HAP-1 (cell line): ENCODE measurements at regions not wholly inside any gene's neighbourhood (a gene's known extent, or its start where the extent isn't known, plus 50 kb on each side); places are given as distances from the start of the nearest gene placed in this dataset.

Source experiments
- DNase-seq, 2 experiments: peaks; one replicate each; pipeline ENCODE4 v3.0.0-alpha.2; 2016 to 2020; ENCODE audit warnings: low spot score in 2 of 2
- H3K27me3 ChIP-seq: fragments of 250-450 bp; sonication (Bioruptor Pico); 2 replicates; pipeline ENCODE4 v1.5.1; 2020; ENCODE audit warnings: low read depth, mild to moderate bottlenecking, moderate library complexity
- H3K36me3 ChIP-seq: fragments of 250-450 bp; sonication (Bioruptor Pico); replicated peaks from 2 replicates; pipeline ENCODE4 v1.5.1; 2020; ENCODE audit warnings: mild to moderate bottlenecking
- H3K4me1 ChIP-seq: fragments of 250-450 bp; sonication (Bioruptor Pico); 2 replicates; pipeline ENCODE4 v1.5.1; 2020; ENCODE audit warnings: mild to moderate bottlenecking
- H3K4me3 ChIP-seq: fragments of 250-450 bp; sonication (Bioruptor Pico); 2 replicates; pipeline ENCODE4 v1.5.1; 2020; ENCODE audit warnings: mild to moderate bottlenecking, moderate library complexity
- H3K9me3 ChIP-seq: fragments of 250-450 bp; sonication (Bioruptor Pico); 2 replicates; pipeline ENCODE4 v1.5.1; 2020; ENCODE audit warnings: mild to moderate bottlenecking, moderate library complexity
- in situ Hi-C: fragments of 300-500 bp; cut with MboI; formaldehyde crosslinking; loops from 3 replicates; pipeline ENCODE4 v1.14.3; 2020; ENCODE audit warnings: low sequenced_read_pairs, inconsistent platforms, mixed read lengths

DNA sequence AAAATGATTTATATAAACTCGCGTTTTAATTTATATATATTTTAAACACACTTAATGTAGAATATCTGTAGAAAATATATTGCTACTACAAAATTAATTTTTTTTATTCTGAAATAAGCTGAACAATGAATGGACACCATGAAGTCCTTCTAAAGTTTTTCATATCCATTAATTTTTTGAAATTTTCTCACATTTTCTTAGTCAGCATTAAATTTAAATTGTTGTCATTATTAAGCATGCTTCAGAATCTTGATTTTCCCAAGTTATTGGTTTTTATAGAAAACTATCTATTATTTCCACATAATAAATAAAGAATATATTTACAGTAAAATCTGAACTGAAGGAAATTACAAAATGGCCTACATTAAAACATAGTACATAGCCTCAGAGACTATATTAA is 1314.9 kb upstream of the CDH6 start:
- Histone ChIP-seq H3K27me3 (no peaks in the 10 kb centered on the region), H3K4me1 (no peaks in the 10 kb centered on the region), H3K36me3 (no peaks in the 10 kb centered on the region), H3K4me3 (no peak overlapping the region), H3K9me3 (no peaks in the 10 kb centered on the region)
- no peak for DNase-seq
- in situ Hi-C loops: no loop called here

- in situ Hi-C loops: no loop called here
- H3K4me1 ChIP-seq: no peaks in the 10 kb centered on the region
These were observed 1326.3 kb upstream of the CDH6 start for GRCh38 chr5:29867155-29867554.

GRCh38 chr5:29853711-29854220 is 1339.7 kb upstream of the CDH6 start:
- H3K36me3 ChIP-seq: no peaks in the 10 kb centered on the region
- no peaks in the 10 kb centered on the region for H3K4me1 ChIP-seq
- no peak for DNase-seq
- H3K27me3 ChIP-seq: no peaks in the 10 kb centered on the region
- no peak overlapping the region for H3K4me3 ChIP-seq
- in situ Hi-C loops: no loop called here
- no peaks in the 10 kb centered on the region for H3K9me3 ChIP-seq

More at GRCh38 chr5:29867155-29867554, 1326.3 kb upstream of the CDH6 start:
- Histone ChIP-seq H3K36me3 (no peaks in the 10 kb centered on the region), H3K9me3 (no peaks in the 10 kb centered on the region), H3K4me3 (no peak overlapping the region), H3K27me3 (no peaks in the 10 kb centered on the region)
- no peak for DNase-seq

- H3K9me3 ChIP-seq: no peaks in the 10 kb centered on the region
- no peaks in the 10 kb centered on the region for H3K27me3 ChIP-seq
- H3K4me1 ChIP-seq: no peaks in the 10 kb centered on the region
- in situ Hi-C loops: no loop called here
- H3K4me3 ChIP-seq: no peak overlapping the region
- no peaks in the 10 kb centered on the region for H3K36me3 ChIP-seq
- no peak for DNase-seq
These were observed 1341.2 kb upstream of the CDH6 start for GRCh38 chr5:29852329-29852728.

GRCh38 chr5:29845206-29845605 is 1348.3 kb upstream of the CDH6 start:
- H3K27me3 ChIP-seq: no peaks in the 10 kb centered on the region
- no peaks in the 10 kb centered on the region for H3K4me1 ChIP-seq
- no peak for DNase-seq
- in situ Hi-C loops: no loop called here
- no peak overlapping the region for H3K4me3 ChIP-seq
- no peaks in the 10 kb centered on the region for H3K36me3 ChIP-seq
- H3K9me3 ChIP-seq: no peaks in the 10 kb centered on the region

GRCh38 chr5:29833394-29833793 is 1360.1 kb upstream of the CDH6 start:
- no peaks in the 10 kb centered on the region for H3K27me3 ChIP-seq
- no peaks in the 10 kb centered on the region for H3K4me1 ChIP-seq
- H3K4me3 ChIP-seq: no peak overlapping the region
- in situ Hi-C loops: no loop called here
- no peaks in the 10 kb centered on the region for H3K36me3 ChIP-seq
- no peaks in the 10 kb centered on the region for H3K9me3 ChIP-seq
- no peak for DNase-seq

GRCh38 chr5:29822521-29822920 is 1371.0 kb upstream of the CDH6 start:
- Histone ChIP-seq H3K4me1 (no peaks in the 10 kb centered on the region), H3K9me3 (no peaks in the 10 kb centered on the region), H3K4me3 (no peak overlapping the region), H3K36me3 (no peaks in the 10 kb centered on the region), H3K27me3 (no peaks in the 10 kb centered on the region)
- no peak for DNase-seq
- in situ Hi-C loops: no loop called here

DNA sequence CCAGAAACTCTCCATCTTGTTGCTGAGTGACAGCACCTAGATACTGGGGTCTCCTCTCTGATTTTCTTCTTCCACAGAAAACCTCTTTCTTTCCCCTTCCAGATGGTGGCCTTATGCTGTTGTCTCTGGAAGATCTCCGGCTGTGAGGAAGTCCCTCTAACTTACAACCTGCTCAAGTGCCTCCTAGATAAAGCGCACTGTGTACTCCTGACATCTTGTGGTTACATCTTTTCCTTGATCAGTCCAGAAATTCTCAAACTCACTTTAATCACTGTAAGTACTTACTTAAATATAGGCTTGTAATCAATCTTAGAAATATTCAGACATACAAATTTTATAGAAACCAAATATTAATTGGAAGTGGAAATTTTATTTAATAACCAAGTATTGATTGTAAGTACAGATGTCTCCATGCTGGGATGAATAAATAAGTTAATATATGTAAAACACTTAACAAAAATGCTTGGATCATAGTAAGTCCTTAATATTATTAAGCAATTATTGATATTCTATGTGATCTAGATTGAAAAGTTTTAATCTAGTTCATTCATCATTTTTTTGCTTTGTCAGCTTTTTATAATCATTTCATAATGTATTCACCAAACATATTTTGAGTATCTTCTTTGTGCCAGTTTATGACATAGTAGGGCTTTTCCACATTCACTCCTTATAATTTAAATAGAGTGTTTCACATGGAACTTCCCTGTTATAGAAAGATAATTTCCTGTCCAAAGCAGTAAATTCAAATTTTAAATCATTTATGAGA is 1381.4 kb upstream of the CDH6 start:
- in situ Hi-C loops: no loop called here
- no peak for DNase-seq
- Histone ChIP-seq H3K27me3 (no peaks in the 10 kb centered on the region), H3K4me3 (no peak overlapping the region), H3K4me1 (no peaks in the 10 kb centered on the region), H3K36me3 (no peaks in the 10 kb centered on the region), H3K9me3 (no peaks in the 10 kb centered on the region)

- Histone ChIP-seq H3K36me3 (no peaks in the 10 kb centered on the region), H3K4me1 (no peaks in the 10 kb centered on the region), H3K9me3 (no peaks in the 10 kb centered on the region), H3K27me3 (no peaks in the 10 kb centered on the region), H3K4me3 (no peak overlapping the region)
- no peak for DNase-seq
- in situ Hi-C loops: no loop called here
These were observed 1387.7 kb upstream of the CDH6 start for GRCh38 chr5:29805804-29806203.

DNA sequence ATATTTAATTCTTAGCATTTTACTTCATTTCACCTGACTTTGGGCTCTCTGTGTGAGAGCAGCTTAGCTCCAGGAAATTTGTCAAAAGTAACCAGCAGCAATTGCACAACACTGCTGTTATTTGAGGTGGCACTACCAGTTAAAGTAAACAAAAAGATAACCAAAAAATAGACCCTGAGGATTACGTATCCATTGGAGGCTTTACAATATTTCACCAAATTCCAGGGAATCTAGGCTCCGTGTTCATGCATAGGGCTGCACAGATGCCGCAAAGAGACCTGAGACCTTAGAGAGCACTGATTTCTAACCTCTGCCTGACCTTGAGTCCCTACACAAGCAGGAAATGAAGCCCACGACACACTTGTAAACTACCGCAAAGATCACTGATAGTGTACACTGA is 1392.7 kb upstream of the CDH6 start:
- no peaks in the 10 kb centered on the region for H3K36me3 ChIP-seq
- no peak overlapping the region for H3K4me3 ChIP-seq
- no peaks in the 10 kb centered on the region for H3K4me1 ChIP-seq
- no peaks in the 10 kb centered on the region for H3K27me3 ChIP-seq
- no peaks in the 10 kb centered on the region for H3K9me3 ChIP-seq
- DNase-seq: no peak
- in situ Hi-C loops: no loop called here

DNA sequence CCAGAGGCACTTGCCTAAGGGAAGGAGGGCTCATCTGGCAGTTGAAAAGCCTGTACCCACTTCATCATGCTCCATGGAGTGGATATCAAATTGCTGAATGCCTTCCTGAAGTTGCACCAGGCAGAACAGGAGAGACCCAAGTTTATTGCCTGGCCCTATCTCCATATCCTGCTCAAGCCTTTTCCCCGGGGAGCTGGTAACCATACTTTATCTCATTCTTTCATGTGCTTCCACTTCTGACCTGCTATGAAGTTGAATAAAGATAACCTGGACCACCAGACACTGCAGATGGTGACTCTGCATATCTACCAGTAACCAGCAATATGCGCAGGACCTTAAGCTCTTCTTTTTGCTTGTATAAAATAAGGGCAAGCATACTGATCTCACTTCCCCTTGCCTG is 1397.5 kb upstream of the CDH6 start:
- Histone ChIP-seq H3K27me3 (no peaks in the 10 kb centered on the region), H3K36me3 (no peaks in the 10 kb centered on the region), H3K4me3 (no peak overlapping the region), H3K9me3 (no peaks in the 10 kb centered on the region), H3K4me1 (no peaks in the 10 kb centered on the region; the same call in 1 of the 2 replicates)
- DNase-seq: no peak
- in situ Hi-C loops: no loop called here

GRCh38 chr5:29795096-29795652 is 1398.3 kb upstream of the CDH6 start:
- in situ Hi-C loops: no loop called here
- DNase-seq: no peak
- no peaks in the 10 kb centered on the region for H3K9me3 ChIP-seq
- no peaks in the 10 kb centered on the region for H3K36me3 ChIP-seq
- H3K4me1 ChIP-seq: no peaks in the 10 kb centered on the region; the same call in 1 of the 2 replicates
- H3K27me3 ChIP-seq: no peaks in the 10 kb centered on the region
- H3K4me3 ChIP-seq: no peak overlapping the region

DNA sequence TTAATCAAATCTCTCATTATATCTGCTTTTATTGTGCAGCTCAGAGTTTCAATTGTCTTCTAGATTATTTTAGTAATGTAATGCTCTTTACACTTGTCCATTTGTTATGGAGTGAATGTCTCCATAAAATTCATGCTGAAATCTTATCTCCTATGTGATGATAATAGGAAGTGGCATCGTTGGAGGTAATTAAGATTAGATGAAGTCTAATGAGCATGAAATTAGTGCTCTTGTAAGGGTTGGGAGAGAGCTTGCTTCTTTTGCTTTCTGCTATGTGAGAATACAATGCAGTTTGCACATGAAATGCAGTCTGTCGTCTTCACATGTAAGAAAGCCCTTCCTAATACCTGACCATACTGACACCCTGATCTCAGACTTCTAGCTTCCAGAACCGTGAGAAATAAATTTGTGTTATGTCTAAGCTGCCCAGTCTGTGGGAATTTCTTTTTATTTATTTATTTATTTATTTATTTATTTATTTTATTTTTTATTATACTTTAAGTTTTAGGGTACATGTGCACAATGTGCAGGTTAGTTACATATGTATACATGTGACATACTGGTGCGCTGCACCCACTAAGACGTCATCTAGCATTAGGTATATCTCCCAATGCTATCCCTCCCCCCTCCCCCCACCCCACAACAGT is 1399.2 kb upstream of the CDH6 start:
- Histone ChIP-seq H3K4me3 (no peak overlapping the region), H3K27me3 (no peaks in the 10 kb centered on the region), H3K9me3 (no peaks in the 10 kb centered on the region), H3K4me1 (no peaks in the 10 kb centered on the region; the same call in 1 of the 2 replicates), H3K36me3 (no peaks in the 10 kb centered on the region)
- in situ Hi-C loops: no loop called here
- DNase-seq: no peak

DNA sequence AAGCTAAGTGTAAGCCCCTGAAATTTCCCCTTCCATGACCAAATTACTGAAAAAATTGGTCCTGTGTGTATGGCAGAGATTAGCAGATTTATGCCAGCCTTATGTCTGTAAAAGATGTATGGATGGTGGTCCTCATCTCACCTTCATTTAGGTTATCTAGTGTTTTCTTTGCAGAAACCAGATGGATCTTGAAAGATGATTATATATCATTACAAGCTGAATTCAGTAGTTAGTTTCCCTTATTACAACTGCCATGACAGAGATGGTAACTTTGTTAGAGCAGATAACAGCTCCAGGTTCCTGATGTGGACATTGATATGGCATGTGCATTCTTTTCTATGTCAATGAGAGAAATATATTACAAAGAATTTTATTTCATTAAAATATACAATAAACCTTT is 1403.2 kb upstream of the CDH6 start:
- in situ Hi-C loops: no loop called here
- Histone ChIP-seq H3K36me3 (no peaks in the 10 kb centered on the region), H3K4me1 (no peaks in the 10 kb centered on the region; the same call in 1 of the 2 replicates), H3K27me3 (no peaks in the 10 kb centered on the region), H3K4me3 (no peak overlapping the region), H3K9me3 (no peaks in the 10 kb centered on the region)
- no peak for DNase-seq
